SK-N-SH (cell line): ENCODE measurements at regions not wholly inside any gene's neighbourhood (a gene's known extent, or its start where the extent isn't known, plus 50 kb on each side); places are given as distances from the start of the nearest gene placed in this dataset.
"Not testable (repeated sequence)": the region's sequence is repeated elsewhere in the genome, so short reads cannot be mapped to it uniquely, and the experiment has no call there.

Experiments used
- CTCF ChIA-PET: fragments of 300-600, 350-600 bp; formaldehyde crosslinking; extraction: SDS; loops from one replicate; lab custom pipeline; 2021; lab: Yijun Ruan, JAX
- POLR2A ChIA-PET: fragments of 350-600 bp; sonication (Branson Sonifier 250); formaldehyde crosslinking; extraction: SDS; loops from one replicate; lab custom pipeline; 2020; ENCODE audit warnings: antibody characterized with exemption, inconsistent platforms; lab: Yijun Ruan, JAX
- DNase-seq: peaks from one replicate; pipeline ENCODE4 v3.0.0; 2012
- H2AFZ ChIP-seq: fragments of 200-600 bp; sonication (generic); 2 replicates; pipeline ENCODE4 v1.8.1; 2016; ENCODE audit warnings: antibody characterized with exemption, mild to moderate bottlenecking, low read depth
- H3F3A ChIP-seq: fragments of 200-600 bp; sonication (generic); replicated peaks from 2 replicates; pipeline ENCODE3; 2016; ENCODE audit warnings: antibody characterized with exemption, mild to moderate bottlenecking; ENCODE audit not compliant: insufficient read depth
- H3K27ac ChIP-seq, 2 experiments: fragments of 200-500 bp in 1 of 2; fragments of 200-600 bp in 1 of 2; sonication (Bioruptor generic) in 1 of 2; sonication (generic), shearing (Covaris generic) in 1 of 2; 2 replicates each; pipeline versions ENCODE4 v1.5.1 to v1.6.1; 2014 to 2016; ENCODE audit warnings: low read depth in 2 of 2, inconsistent platforms in 1 of 2, low read length in 1 of 2, mild to moderate bottlenecking in 1 of 2, mixed read lengths in 1 of 2
- H3K27me3 ChIP-seq: fragments of 200-600 bp; sonication (generic), shearing (Covaris generic); 2 replicates; pipeline ENCODE4 v1.6.1; 2016; ENCODE audit warnings: mixed run types; ENCODE audit not compliant: insufficient read depth
- H3K36me3 ChIP-seq, 2 experiments: fragments of 200-500 bp in 1 of 2; fragments of 200-600 bp in 1 of 2; sonication (Bioruptor generic) in 1 of 2; sonication (generic) in 1 of 2; replicated peaks in 1 of 2; 2 replicates each; pipeline versions ENCODE3 to v1.5.1; 2014 to 2016; ENCODE audit warnings: low read length in 1 of 2, mild to moderate bottlenecking in 1 of 2; ENCODE audit not compliant: insufficient read depth in 2 of 2, control insufficient read depth in 1 of 2
- H3K4me1 ChIP-seq, 2 experiments: fragments of 200-500 bp in 1 of 2; fragments of 200-600 bp in 1 of 2; sonication (Bioruptor generic) in 1 of 2; sonication (generic), shearing (Covaris generic) in 1 of 2; 2 replicates each; pipeline versions ENCODE4 v1.5.1 to v1.6.1; 2014 to 2016; ENCODE audit warnings: low read depth in 1 of 2, low read length in 1 of 2, mixed run types in 1 of 2; ENCODE audit not compliant: insufficient read depth in 2 of 2, control insufficient read depth in 1 of 2
- H3K4me2 ChIP-seq: fragments of 200-600 bp; sonication (generic), shearing (Covaris generic); 2 replicates; pipeline ENCODE4 v1.6.1; 2017; ENCODE audit warnings: mixed run types
- H3K4me3 ChIP-seq, 2 experiments: fragments of 200-500 bp in 1 of 2; fragments of 200-600 bp in 1 of 2; sonication (Bioruptor generic) in 1 of 2; sonication (generic), shearing (Covaris generic) in 1 of 2; 2 replicates each; pipeline versions ENCODE4 v1.5.1 to v1.8.1; 2014 to 2016; ENCODE audit warnings: low read depth in 2 of 2, inconsistent platforms in 1 of 2, low read length in 1 of 2, mild to moderate bottlenecking in 1 of 2, mixed read lengths in 1 of 2, moderate library complexity in 1 of 2
- H3K79me2 ChIP-seq: fragments of 200-600 bp; sonication (generic); 2 replicates; pipeline ENCODE4 v1.8.1; 2017; ENCODE audit warnings: mild to moderate bottlenecking; ENCODE audit not compliant: insufficient read depth
- H3K9ac ChIP-seq: fragments of 200-600 bp; sonication (generic); 2 replicates; pipeline ENCODE4 v1.6.1; 2017; ENCODE audit warnings: mixed run types
- H3K9me2 ChIP-seq: fragments of 200-600 bp; sonication (generic); 2 replicates; pipeline ENCODE4 v1.6.1; 2017; ENCODE audit warnings: mixed run types
- H3K9me3 ChIP-seq: fragments of 200-600 bp; sonication (generic); 2 replicates; pipeline ENCODE4 v1.6.1; 2017; ENCODE audit warnings: mixed run types, mild to moderate bottlenecking, moderate library complexity
- H4K20me1 ChIP-seq: fragments of 200-600 bp; sonication (generic); 2 replicates; pipeline ENCODE4 v1.6.1; 2017; ENCODE audit warnings: mild to moderate bottlenecking, mixed run types; ENCODE audit not compliant: insufficient read depth
- WGBS: methylation state at CpG from one replicate; pipeline ENCODE4 v1.1.6; 2017; ENCODE audit warnings: low lambda C conversion rate; 5-methylcytosine and 5-hydroxymethylcytosine counted together

- H3F3A ChIP-seq, H3K27ac ChIP-seq, POLR2A ChIA-PET, H3K9me3 ChIP-seq, CTCF ChIA-PET, H3K4me2 ChIP-seq, DNase-seq, H3K4me3 ChIP-seq, H3K36me3 ChIP-seq, H2AFZ ChIP-seq, H3K9ac ChIP-seq, H3K9me2 ChIP-seq, H3K27me3 ChIP-seq, H3K79me2 ChIP-seq, H4K20me1 ChIP-seq, H3K4me1 ChIP-seq: not testable (repeated sequence)
- WGBS: no CpG with 5 or more reads among the region's 2 CpGs
These were observed 167.0 kb downstream of the SPATA31A6 start for GRCh38 chr9:42350412-42350811.

DNA sequence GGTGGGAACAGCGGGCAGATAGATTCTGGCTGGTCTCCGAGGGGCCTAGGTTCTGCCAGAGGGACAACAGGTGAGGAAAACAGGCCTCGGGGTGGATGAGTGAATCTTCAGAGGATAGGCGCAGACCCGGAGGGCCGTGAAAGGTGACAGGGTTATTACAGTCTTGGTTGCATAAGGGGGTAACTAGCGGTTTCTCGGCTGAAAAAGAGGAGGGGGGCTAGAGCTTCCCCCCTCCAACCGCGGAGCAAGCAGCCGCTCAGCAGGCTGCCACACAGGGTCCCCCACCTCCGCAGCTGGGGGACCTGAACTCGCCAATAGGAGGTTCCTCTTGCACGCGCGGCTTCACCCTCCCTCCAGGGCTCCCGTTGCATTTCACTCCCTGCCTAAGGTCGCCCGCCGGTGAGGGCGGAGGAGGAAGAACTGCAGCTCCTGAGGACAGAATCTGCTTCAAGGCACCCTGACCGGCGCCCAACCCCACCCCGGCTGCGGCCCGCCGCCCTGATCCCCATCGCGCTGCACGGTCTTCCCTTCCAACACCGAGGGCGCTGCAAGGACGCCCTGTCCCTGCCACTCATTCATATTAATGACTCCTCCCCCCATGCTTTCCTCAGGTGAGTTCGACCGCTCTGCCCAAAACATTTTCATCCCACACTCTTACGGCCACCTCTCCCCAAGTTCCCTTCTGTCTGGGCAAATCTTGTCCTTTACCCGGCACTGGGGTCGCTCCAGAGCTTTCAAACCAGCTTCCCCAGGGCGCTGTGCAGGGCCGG is 174.3 kb downstream of the SPATA31A6 start:
- WGBS: 12% methylated on average over 23 of the region's 40 CpGs

GRCh38 chr9:42358626-42359247 is 175.3 kb downstream of the SPATA31A6 start:
- 0% methylated on average over 2 of the region's 2 CpGs for WGBS
- H3K36me3 ChIP-seq, H3K9ac ChIP-seq, CTCF ChIA-PET, POLR2A ChIA-PET, H3K9me2 ChIP-seq, H3F3A ChIP-seq, H2AFZ ChIP-seq, H3K27ac ChIP-seq, H3K9me3 ChIP-seq, H3K79me2 ChIP-seq, DNase-seq, H4K20me1 ChIP-seq, H3K27me3 ChIP-seq, H3K4me3 ChIP-seq, H3K4me2 ChIP-seq, H3K4me1 ChIP-seq: not testable (repeated sequence)

More for the DNA sequence above, 174.3 kb downstream of the SPATA31A6 start:
- DNase-seq, H3K9me2 ChIP-seq, H3K4me2 ChIP-seq, H3K4me3 ChIP-seq, H3K27me3 ChIP-seq, H3K36me3 ChIP-seq, H3K9me3 ChIP-seq, POLR2A ChIA-PET, H2AFZ ChIP-seq, H4K20me1 ChIP-seq, CTCF ChIA-PET, H3F3A ChIP-seq, H3K27ac ChIP-seq, H3K9ac ChIP-seq, H3K79me2 ChIP-seq, H3K4me1 ChIP-seq: not testable (repeated sequence)

DNA sequence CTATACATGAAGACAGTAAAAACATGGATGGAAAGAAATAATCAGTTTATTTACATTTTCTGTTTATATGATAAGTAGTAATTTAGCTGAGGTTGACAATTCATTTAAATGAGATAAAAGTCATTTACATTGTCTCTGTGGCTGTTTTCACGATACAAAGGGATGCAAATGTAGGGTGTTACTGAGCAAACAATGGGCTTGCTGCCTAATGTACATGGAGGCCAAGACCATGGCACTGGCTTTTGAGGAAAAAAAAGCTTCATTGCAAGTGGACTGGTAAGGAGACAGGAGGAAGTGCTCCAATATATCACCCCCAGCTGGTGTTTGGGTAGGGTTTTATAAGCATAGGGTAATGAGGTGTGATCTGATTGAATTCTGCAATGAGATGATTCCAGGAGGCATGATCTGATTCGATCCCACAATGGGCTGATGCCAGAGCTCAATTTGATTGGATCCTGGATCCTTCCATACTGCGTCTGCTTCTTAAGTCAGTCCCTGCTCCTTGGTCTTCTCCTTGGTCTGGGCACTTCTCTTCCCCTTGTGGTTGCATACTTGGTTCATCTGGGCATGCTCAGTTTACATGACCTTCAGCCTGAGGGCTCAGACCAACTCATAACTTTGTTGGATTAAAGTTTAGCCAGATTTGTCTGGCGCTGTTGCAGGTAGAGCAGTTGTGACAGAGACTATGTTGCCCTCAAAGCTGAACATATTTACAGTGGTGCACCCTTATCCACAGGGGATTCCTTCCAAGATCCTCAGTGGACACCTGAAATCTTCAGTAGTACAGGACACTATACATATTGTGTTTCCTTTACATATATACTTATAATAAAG is 181.2 kb downstream of the SPATA31A6 start:
- H3K4me3 ChIP-seq, H3K9me2 ChIP-seq, POLR2A ChIA-PET, H3F3A ChIP-seq, H3K79me2 ChIP-seq, H2AFZ ChIP-seq, H3K4me1 ChIP-seq, CTCF ChIA-PET, H3K9ac ChIP-seq, H3K9me3 ChIP-seq, H3K4me2 ChIP-seq, H3K27ac ChIP-seq, DNase-seq, H3K27me3 ChIP-seq, H3K36me3 ChIP-seq, H4K20me1 ChIP-seq: not testable (repeated sequence)
- 26% methylated on average over 3 of the region's 4 CpGs for WGBS

DNA sequence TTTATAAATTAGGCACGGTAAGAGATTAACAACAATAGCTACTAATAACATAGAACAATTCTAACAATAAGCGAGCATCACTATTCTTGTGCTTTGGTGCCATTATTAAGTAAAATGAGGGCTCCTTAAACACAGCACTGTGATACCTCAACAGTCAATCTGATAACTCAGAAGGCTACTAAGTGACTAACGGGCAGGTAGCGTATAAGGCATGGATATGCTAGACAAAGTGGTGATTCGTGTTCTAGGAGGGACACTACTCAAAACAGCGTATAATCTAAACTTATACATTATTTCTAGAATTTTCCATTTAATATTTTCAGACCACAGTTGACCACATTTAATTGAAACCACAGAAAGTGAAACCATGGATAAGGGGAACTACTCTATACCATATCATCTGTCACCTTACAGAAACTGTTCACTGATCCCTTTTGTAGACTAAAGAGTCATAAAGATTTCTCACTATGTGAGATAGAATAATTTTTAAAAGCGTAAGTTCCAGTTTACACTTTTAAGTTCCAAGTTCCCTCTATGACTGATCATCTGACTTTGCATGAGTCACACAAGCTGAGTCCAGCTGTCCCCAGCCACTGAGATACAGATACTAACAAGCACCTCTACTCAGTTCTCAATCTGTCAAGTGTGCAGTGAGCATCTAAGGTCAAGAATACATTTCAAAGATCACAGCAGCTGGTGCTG is 181.9 kb downstream of the SPATA31A6 start:
- 11% methylated on average over 6 of the region's 7 CpGs for WGBS
- H3F3A ChIP-seq, H3K36me3 ChIP-seq, H3K4me3 ChIP-seq, H3K9me2 ChIP-seq, CTCF ChIA-PET, POLR2A ChIA-PET, H2AFZ ChIP-seq, H3K9me3 ChIP-seq, H3K4me2 ChIP-seq, H4K20me1 ChIP-seq, DNase-seq, H3K4me1 ChIP-seq, H3K27ac ChIP-seq, H3K9ac ChIP-seq, H3K79me2 ChIP-seq, H3K27me3 ChIP-seq: not testable (repeated sequence)
